GM12878 (cell line): ENCODE measurements at regions not wholly inside any gene's neighbourhood (a gene's known extent, or its start where the extent isn't known, plus 50 kb on each side); places are given as distances from the start of the nearest gene placed in this dataset.

Source experiments
- CHD2 ChIP-seq: IDR thresholded peaks from 2 replicates; pipeline ENCODE4 v1.6.1; 2011; ENCODE audit warnings: low read depth, low read length, improper control_type of control experiment, borderline replicate concordance
- CREM ChIP-seq: IDR thresholded peaks from 2 replicates; pipeline ENCODE4 v1.6.1; 2014; ENCODE audit warnings: antibody characterized with exemption, low read depth
- EED ChIP-seq: sonication (generic); IDR thresholded peaks from 2 replicates; pipeline ENCODE4 v1.6.1; 2016; ENCODE audit warnings: antibody characterized with exemption, low read depth
- EP300 ChIP-seq, 2 experiments: fragments of 150-350 bp in 1 of 2; IDR thresholded peaks; 2 replicates each; pipeline ENCODE4 v1.6.1; 2011 to 2012; ENCODE audit warnings: low read depth in 2 of 2, low read length in 2 of 2, borderline replicate concordance in 1 of 2, improper control_type of control experiment in 1 of 2, inconsistent platforms in 1 of 2; ENCODE audit not compliant: control insufficient read depth in 1 of 2
- ESRRA ChIP-seq: IDR thresholded peaks from 2 replicates; pipeline ENCODE4 v1.6.1; 2012; ENCODE audit warnings: mild to moderate bottlenecking, low read length, improper control_type of control experiment
- HDAC2 ChIP-seq: fragments of 200-600 bp; sonication (generic); IDR thresholded peaks from 2 replicates; pipeline ENCODE4 v1.6.1; 2017
- HDAC6 ChIP-seq: fragments of 200-600 bp; sonication (generic); IDR thresholded peaks from one replicate; pipeline ENCODE4 v1.8.0; 2017; ENCODE audit warnings: antibody characterized with exemption; ENCODE audit not compliant: unreplicated experiment
- HDGF ChIP-seq: fragments of 450-650 bp; IDR thresholded peaks from 2 replicates; pipeline ENCODE4 v1.6.1; 2016; ENCODE audit warnings: antibody characterized with exemption
- NFYB ChIP-seq: IDR thresholded peaks from 2 replicates; pipeline ENCODE4 v1.6.1; 2011; ENCODE audit warnings: low read depth, mild to moderate bottlenecking, low read length, improper control_type of control experiment, moderate library complexity; ENCODE audit not compliant: insufficient read depth
- RAD21 ChIP-seq: IDR thresholded peaks from 2 replicates; pipeline ENCODE4 v1.6.1; 2011; ENCODE audit warnings: mild to moderate bottlenecking, low read depth, low read length, moderate library complexity; ENCODE audit not compliant: insufficient read depth
- ZBED1 ChIP-seq: IDR thresholded peaks from 2 replicates; pipeline ENCODE4 v1.6.1; 2016; ENCODE audit warnings: borderline replicate concordance
- ZNF274 ChIP-seq: IDR thresholded peaks from one replicate; pipeline ENCODE4 v1.8.0; 2011; ENCODE audit not compliant: insufficient read length, insufficient read depth
- TF ChIP-seq, protein P1 (sequence below): fragments of 450-650 bp; IDR thresholded peaks from 2 replicates; pipeline ENCODE4 v1.6.1; 2017; ENCODE audit warnings: mild to moderate bottlenecking, moderate library complexity
- TF ChIP-seq, protein P2 (sequence below): IDR thresholded peaks from 2 replicates; pipeline ENCODE4 v1.6.1; 2012; ENCODE audit warnings: mild to moderate bottlenecking, low read depth, low read length
- TF ChIP-seq, protein P3 (sequence below): IDR thresholded peaks from 2 replicates; pipeline ENCODE4 v1.6.1; 2011; ENCODE audit warnings: low read depth, mild to moderate bottlenecking, low read length, moderate library complexity, borderline replicate concordance; ENCODE audit errors: extremely low read depth
- TF ChIP-seq, protein P4 (sequence below): IDR thresholded peaks from 2 replicates; pipeline ENCODE4 v1.6.1; 2012; ENCODE audit warnings: improper control_type of control experiment, low read depth, low read length; ENCODE audit not compliant: insufficient replicate concordance

DNA sequence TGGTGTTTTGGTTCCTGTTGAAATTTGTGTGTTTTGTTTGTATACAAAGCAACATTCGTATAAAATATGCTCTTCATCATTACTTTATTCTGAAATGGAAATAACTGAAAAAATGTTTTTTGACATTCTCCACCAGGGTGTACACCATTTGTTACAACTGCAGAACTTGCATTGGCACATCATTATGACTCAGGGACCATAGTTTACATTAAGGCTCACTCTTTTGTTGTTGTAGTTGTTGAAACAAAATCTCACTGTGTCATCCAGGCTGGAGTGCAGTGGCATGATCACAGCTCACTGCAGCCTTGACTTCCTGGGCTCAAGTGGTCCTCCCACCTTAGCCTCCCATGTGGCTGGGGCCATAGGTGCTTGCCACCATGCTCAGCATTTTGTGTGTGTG lies 676.6 kb downstream of the TDRD15 start (continued):
- TF ChIP-seq, protein P1, sequence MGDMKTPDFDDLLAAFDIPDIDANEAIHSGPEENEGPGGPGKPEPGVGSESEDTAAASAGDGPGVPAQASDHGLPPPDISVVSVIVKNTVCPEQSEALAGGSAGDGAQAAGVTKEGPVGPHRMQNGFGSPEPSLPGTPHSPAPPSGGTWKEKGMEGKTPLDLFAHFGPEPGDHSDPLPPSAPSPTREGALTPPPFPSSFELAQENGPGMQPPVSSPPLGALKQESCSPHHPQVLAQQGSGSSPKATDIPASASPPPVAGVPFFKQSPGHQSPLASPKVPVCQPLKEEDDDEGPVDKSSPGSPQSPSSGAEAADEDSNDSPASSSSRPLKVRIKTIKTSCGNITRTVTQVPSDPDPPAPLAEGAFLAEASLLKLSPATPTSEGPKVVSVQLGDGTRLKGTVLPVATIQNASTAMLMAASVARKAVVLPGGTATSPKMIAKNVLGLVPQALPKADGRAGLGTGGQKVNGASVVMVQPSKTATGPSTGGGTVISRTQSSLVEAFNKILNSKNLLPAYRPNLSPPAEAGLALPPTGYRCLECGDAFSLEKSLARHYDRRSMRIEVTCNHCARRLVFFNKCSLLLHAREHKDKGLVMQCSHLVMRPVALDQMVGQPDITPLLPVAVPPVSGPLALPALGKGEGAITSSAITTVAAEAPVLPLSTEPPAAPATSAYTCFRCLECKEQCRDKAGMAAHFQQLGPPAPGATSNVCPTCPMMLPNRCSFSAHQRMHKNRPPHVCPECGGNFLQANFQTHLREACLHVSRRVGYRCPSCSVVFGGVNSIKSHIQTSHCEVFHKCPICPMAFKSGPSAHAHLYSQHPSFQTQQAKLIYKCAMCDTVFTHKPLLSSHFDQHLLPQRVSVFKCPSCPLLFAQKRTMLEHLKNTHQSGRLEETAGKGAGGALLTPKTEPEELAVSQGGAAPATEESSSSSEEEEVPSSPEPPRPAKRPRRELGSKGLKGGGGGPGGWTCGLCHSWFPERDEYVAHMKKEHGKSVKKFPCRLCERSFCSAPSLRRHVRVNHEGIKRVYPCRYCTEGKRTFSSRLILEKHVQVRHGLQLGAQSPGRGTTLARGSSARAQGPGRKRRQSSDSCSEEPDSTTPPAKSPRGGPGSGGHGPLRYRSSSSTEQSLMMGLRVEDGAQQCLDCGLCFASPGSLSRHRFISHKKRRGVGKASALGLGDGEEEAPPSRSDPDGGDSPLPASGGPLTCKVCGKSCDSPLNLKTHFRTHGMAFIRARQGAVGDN, result no peak
- TF ChIP-seq HDAC6 (no peak), EED (no peak), HDGF (no peak), NFYB (no peak), CHD2 (no peak), ZNF274 (no peak), EP300 (IDR thresholded peaks at IDR 0.05; ENCODE audit: borderline replicate concordance in 1 of 2, control insufficient read depth in 1 of 2, low read depth in 2 of 2, low read length in 2 of 2) (no peak), CREM (no peak), ZBED1 (no peak), RAD21 (no peak), HDAC2 (no peak), ESRRA (no peak)
- TF ChIP-seq, protein P2, sequence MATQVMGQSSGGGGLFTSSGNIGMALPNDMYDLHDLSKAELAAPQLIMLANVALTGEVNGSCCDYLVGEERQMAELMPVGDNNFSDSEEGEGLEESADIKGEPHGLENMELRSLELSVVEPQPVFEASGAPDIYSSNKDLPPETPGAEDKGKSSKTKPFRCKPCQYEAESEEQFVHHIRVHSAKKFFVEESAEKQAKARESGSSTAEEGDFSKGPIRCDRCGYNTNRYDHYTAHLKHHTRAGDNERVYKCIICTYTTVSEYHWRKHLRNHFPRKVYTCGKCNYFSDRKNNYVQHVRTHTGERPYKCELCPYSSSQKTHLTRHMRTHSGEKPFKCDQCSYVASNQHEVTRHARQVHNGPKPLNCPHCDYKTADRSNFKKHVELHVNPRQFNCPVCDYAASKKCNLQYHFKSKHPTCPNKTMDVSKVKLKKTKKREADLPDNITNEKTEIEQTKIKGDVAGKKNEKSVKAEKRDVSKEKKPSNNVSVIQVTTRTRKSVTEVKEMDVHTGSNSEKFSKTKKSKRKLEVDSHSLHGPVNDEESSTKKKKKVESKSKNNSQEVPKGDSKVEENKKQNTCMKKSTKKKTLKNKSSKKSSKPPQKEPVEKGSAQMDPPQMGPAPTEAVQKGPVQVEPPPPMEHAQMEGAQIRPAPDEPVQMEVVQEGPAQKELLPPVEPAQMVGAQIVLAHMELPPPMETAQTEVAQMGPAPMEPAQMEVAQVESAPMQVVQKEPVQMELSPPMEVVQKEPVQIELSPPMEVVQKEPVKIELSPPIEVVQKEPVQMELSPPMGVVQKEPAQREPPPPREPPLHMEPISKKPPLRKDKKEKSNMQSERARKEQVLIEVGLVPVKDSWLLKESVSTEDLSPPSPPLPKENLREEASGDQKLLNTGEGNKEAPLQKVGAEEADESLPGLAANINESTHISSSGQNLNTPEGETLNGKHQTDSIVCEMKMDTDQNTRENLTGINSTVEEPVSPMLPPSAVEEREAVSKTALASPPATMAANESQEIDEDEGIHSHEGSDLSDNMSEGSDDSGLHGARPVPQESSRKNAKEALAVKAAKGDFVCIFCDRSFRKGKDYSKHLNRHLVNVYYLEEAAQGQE, result no peak
- TF ChIP-seq, protein P3, sequence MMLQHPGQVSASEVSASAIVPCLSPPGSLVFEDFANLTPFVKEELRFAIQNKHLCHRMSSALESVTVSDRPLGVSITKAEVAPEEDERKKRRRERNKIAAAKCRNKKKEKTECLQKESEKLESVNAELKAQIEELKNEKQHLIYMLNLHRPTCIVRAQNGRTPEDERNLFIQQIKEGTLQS, result no peak
- TF ChIP-seq, protein P4, sequence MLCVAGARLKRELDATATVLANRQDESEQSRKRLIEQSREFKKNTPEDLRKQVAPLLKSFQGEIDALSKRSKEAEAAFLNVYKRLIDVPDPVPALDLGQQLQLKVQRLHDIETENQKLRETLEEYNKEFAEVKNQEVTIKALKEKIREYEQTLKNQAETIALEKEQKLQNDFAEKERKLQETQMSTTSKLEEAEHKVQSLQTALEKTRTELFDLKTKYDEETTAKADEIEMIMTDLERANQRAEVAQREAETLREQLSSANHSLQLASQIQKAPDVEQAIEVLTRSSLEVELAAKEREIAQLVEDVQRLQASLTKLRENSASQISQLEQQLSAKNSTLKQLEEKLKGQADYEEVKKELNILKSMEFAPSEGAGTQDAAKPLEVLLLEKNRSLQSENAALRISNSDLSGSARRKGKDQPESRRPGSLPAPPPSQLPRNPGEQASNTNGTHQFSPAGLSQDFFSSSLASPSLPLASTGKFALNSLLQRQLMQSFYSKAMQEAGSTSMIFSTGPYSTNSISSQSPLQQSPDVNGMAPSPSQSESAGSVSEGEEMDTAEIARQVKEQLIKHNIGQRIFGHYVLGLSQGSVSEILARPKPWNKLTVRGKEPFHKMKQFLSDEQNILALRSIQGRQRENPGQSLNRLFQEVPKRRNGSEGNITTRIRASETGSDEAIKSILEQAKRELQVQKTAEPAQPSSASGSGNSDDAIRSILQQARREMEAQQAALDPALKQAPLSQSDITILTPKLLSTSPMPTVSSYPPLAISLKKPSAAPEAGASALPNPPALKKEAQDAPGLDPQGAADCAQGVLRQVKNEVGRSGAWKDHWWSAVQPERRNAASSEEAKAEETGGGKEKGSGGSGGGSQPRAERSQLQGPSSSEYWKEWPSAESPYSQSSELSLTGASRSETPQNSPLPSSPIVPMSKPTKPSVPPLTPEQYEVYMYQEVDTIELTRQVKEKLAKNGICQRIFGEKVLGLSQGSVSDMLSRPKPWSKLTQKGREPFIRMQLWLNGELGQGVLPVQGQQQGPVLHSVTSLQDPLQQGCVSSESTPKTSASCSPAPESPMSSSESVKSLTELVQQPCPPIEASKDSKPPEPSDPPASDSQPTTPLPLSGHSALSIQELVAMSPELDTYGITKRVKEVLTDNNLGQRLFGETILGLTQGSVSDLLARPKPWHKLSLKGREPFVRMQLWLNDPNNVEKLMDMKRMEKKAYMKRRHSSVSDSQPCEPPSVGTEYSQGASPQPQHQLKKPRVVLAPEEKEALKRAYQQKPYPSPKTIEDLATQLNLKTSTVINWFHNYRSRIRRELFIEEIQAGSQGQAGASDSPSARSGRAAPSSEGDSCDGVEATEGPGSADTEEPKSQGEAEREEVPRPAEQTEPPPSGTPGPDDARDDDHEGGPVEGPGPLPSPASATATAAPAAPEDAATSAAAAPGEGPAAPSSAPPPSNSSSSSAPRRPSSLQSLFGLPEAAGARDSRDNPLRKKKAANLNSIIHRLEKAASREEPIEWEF, result no peak
